DOHH2 (cell line): ENCODE measurements at regions not wholly inside any gene's neighbourhood (a gene's known extent, or its start where the extent isn't known, plus 50 kb on each side); places are given as distances from the start of the nearest gene placed in this dataset.

Source experiments
- H3F3A ChIP-seq: fragments of 200-600 bp; sonication (generic), shearing (Covaris generic); 2 replicates; pipeline ENCODE4 v1.6.0; 2016; ENCODE audit warnings: antibody characterized with exemption, mild to moderate bottlenecking; ENCODE audit not compliant: control insufficient read depth, insufficient read depth
- H3K27ac ChIP-seq: fragments of 200-600 bp; sonication (generic); 2 replicates; pipeline ENCODE4 v1.5.1; 2014; ENCODE audit warnings: low read depth, mild to moderate bottlenecking, low read length, moderate library complexity
- H3K27me3 ChIP-seq: fragments of 200-600 bp; sonication (generic); 2 replicates; pipeline ENCODE4 v1.6.1; 2014; ENCODE audit warnings: mild to moderate bottlenecking, low read length, mixed read lengths; ENCODE audit not compliant: control insufficient read depth
- H3K36me3 ChIP-seq: fragments of 200-600 bp; sonication (generic); 2 replicates; pipeline ENCODE4 v1.6.1; 2014; ENCODE audit warnings: mild to moderate bottlenecking, low read length, moderate library complexity, mixed read lengths; ENCODE audit not compliant: control insufficient read depth
- H3K4me1 ChIP-seq: fragments of 200-600 bp; sonication (generic); 2 replicates; pipeline ENCODE4 v1.6.1; 2014; ENCODE audit warnings: mild to moderate bottlenecking, low read length, mixed read lengths; ENCODE audit not compliant: control insufficient read depth
- H3K4me2 ChIP-seq: fragments of 200-600 bp; sonication (generic); 2 replicates; pipeline ENCODE4 v1.6.0; 2014; ENCODE audit warnings: mild to moderate bottlenecking, low read length, moderate library complexity
- H3K4me3 ChIP-seq: fragments of 200-600 bp; sonication (generic); 2 replicates; pipeline ENCODE4 v1.5.1; 2014; ENCODE audit warnings: mild to moderate bottlenecking, low read length, mixed read lengths
- H3K79me2 ChIP-seq: fragments of 200-600 bp; sonication (generic); 2 replicates; pipeline ENCODE4 v1.6.1; 2014; ENCODE audit warnings: mild to moderate bottlenecking, low read length, mixed read lengths; ENCODE audit not compliant: control insufficient read depth
- H3K9me2 ChIP-seq: fragments of 200-600 bp; sonication (generic); replicated peaks from 2 replicates; pipeline ENCODE4 v1.6.1; 2014; ENCODE audit warnings: mild to moderate bottlenecking, low read length, mixed read lengths; ENCODE audit not compliant: control insufficient read depth
- H3K9me3 ChIP-seq: fragments of 200-600 bp; sonication (generic); 2 replicates; pipeline ENCODE4 v1.6.1; 2014; ENCODE audit warnings: antibody characterized with exemption, low read length, mixed read lengths; ENCODE audit not compliant: control insufficient read depth, insufficient read depth
- H4K20me1 ChIP-seq: fragments of 200-600 bp; sonication (generic); 2 replicates; pipeline ENCODE4 v1.6.0; 2014; ENCODE audit warnings: low read depth, mild to moderate bottlenecking, antibody characterized with exemption, low read length, moderate library complexity; ENCODE audit not compliant: control insufficient read depth, insufficient read depth
- EZH2phosphoT487 ChIP-seq: fragments of 200-600 bp; sonication (generic); IDR thresholded peaks from 2 replicates; pipeline ENCODE4 v1.6.1; 2017; ENCODE audit warnings: borderline replicate concordance, mild to moderate bottlenecking, antibody characterized with exemption, low read length, moderate library complexity, mixed read lengths
- TF ChIP-seq, protein P1 (sequence below): fragments of 200-600 bp; sonication (generic); IDR thresholded peaks from one replicate; pipeline ENCODE4 v1.5.1; 2014; ENCODE audit warnings: antibody characterized with exemption, mild to moderate bottlenecking, low read depth, low read length; ENCODE audit not compliant: poor library complexity, severe bottlenecking

DNA sequence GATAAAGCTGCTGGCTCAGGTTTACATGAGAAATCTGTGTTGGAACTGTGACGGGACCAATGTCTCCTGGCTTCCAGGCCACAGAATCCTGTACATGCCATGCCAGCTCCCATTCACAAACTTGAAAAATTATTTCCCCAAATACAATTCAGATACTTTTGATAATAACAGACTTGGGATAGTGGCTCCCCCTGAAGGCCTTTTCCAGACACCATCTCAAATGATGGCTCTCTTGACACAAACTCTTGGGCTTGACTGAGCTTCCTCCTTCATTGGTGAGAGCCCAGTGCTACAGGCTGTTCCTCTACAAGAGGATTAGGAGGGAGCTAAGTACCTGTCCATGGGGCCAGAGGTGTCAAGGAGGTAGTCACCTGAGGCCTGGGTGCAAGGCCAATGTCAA, 104.7 kb upstream of the PAX6 start:
- H4K20me1 ChIP-seq: no peaks in the 10 kb centered on the region
- no peaks in the 10 kb centered on the region for H3K9me2 ChIP-seq
- no peak overlapping the region for H3K4me2 ChIP-seq
- no peaks in the 10 kb centered on the region for H3K9me3 ChIP-seq
- H3K4me1 ChIP-seq: no peaks in the 10 kb centered on the region
- no peaks in the 10 kb centered on the region for H3K27me3 ChIP-seq
- no peak for TF ChIP-seq EZH2phosphoT487
- TF ChIP-seq, protein P1, sequence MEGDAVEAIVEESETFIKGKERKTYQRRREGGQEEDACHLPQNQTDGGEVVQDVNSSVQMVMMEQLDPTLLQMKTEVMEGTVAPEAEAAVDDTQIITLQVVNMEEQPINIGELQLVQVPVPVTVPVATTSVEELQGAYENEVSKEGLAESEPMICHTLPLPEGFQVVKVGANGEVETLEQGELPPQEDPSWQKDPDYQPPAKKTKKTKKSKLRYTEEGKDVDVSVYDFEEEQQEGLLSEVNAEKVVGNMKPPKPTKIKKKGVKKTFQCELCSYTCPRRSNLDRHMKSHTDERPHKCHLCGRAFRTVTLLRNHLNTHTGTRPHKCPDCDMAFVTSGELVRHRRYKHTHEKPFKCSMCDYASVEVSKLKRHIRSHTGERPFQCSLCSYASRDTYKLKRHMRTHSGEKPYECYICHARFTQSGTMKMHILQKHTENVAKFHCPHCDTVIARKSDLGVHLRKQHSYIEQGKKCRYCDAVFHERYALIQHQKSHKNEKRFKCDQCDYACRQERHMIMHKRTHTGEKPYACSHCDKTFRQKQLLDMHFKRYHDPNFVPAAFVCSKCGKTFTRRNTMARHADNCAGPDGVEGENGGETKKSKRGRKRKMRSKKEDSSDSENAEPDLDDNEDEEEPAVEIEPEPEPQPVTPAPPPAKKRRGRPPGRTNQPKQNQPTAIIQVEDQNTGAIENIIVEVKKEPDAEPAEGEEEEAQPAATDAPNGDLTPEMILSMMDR: no peak
- no peak overlapping the region for H3K27ac ChIP-seq
- H3K36me3 ChIP-seq: no peaks in the 10 kb centered on the region
- no peaks in the 10 kb centered on the region for H3F3A ChIP-seq
- H3K79me2 ChIP-seq: no peaks in the 10 kb centered on the region
- no peak overlapping the region for H3K4me3 ChIP-seq

DNA sequence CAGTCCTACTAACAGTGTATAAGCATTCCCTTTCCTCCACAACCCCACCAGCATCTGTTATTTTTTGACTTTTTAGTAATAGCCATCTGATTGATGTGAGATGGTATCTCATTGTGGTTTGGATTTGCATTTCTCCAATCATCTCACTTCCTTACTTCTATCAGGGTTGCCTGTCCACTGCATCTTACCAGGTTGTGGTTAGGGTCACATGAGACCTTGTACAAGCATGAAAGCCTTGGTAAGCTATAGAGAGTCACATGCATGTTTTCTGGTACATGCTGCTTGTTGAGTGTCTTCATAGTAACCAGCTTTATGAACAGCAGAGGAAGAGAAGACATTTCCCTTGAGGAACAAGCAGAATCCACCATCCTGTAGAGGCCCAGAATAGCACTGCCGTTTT, 102.9 kb upstream of the PAX6 start:
- no peaks in the 10 kb centered on the region for H3F3A ChIP-seq
- no peaks in the 10 kb centered on the region for H3K9me2 ChIP-seq
- no peak overlapping the region for H3K4me2 ChIP-seq
- no peaks in the 10 kb centered on the region for H3K79me2 ChIP-seq
- no peak overlapping the region for H3K4me3 ChIP-seq
- no peak for TF ChIP-seq EZH2phosphoT487
- TF ChIP-seq, protein P1: no peak
- H3K9me3 ChIP-seq: no peaks in the 10 kb centered on the region
- H3K36me3 ChIP-seq: no peaks in the 10 kb centered on the region
- H3K27me3 ChIP-seq: no peaks in the 10 kb centered on the region
- H3K27ac ChIP-seq: no peak overlapping the region
- no peaks in the 10 kb centered on the region for H4K20me1 ChIP-seq
- no peaks in the 10 kb centered on the region for H3K4me1 ChIP-seq

DNA sequence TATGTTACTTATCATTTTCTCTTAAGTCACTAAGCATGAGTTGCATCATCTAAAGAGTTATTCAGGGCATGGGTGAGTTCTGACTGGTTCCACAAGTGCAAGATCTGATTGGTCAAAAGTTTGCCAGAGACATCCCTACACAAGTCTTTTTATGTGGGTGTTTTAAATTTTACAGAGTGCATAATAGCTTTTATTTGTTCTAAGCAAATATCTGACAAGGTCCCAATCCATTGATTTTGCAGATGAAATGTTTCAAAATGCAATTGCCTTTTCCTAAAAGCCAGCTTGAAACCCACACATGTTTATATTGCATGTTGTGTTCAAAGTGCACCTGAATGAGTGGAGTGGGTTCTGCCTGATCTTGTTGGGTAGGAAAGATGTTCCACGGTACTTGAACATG, 101.7 kb upstream of the PAX6 start:
- Histone ChIP-seq H3F3A (no peaks in the 10 kb centered on the region), H3K4me1 (no peaks in the 10 kb centered on the region), H3K79me2 (no peaks in the 10 kb centered on the region), H3K27me3 (no peaks in the 10 kb centered on the region), H3K27ac (no peak overlapping the region), H3K4me3 (no peak overlapping the region), H3K36me3 (no peaks in the 10 kb centered on the region), H4K20me1 (no peaks in the 10 kb centered on the region), H3K9me3 (no peaks in the 10 kb centered on the region), H3K4me2 (no peak overlapping the region), H3K9me2 (no peaks in the 10 kb centered on the region)
- TF ChIP-seq, protein P1: no peak
- TF ChIP-seq EZH2phosphoT487: no peak
